Endothelial cell of umbilical vein (primary cell): ENCODE measurements at regions not wholly inside any gene's neighbourhood (a gene's known extent, or its start where the extent isn't known, plus 50 kb on each side); places are given as distances from the start of the nearest gene placed in this dataset.

Source experiments
- BruUV-seq: library from RNA; stranded (reverse); fragments of 400-500 nt; replicated peaks from 2 replicates; lab custom pipeline; 2021; lab: Mats Ljungman, UMichigan
- CTCF ChIA-PET: fragments of 300-600, 350-600 bp; sonication (Branson Sonifier 250); formaldehyde crosslinking; loops from one replicate; lab custom pipeline; 2021; ENCODE audit warnings: antibody characterized with exemption, inconsistent platforms; lab: Charles Lee
- POLR2A ChIA-PET: fragments of 300-600, 350-600 bp; sonication (Branson Sonifier 250); formaldehyde crosslinking; loops from one replicate; lab custom pipeline; 2021; ENCODE audit warnings: antibody characterized with exemption, inconsistent platforms; lab: Charles Lee
- DNase-seq: peaks from one replicate; pipeline ENCODE4 v3.0.0-alpha.2; 2011; ENCODE audit warnings: low read depth, low spot score
- FAIRE-seq: peaks from 2 replicates; lab custom pipeline; 2011; peaks lifted over from hg19 to GRCh38; lab: Jason Lieb, UNC
- H2AFZ ChIP-seq: 2 replicates; pipeline ENCODE4 v1.6.0; 2012; ENCODE audit warnings: low read depth, low read length, control low read depth, inconsistent platforms
- H3K27ac ChIP-seq: 2 replicates; pipeline ENCODE4 v1.5.1; 2011; ENCODE audit warnings: low read depth, mild to moderate bottlenecking, control low read depth, low read length, moderate library complexity; ENCODE audit not compliant: insufficient read depth
- H3K27me3 ChIP-seq, 2 experiments: 2 replicates each; pipeline versions ENCODE4 v1.6.0 to v1.6.1; 2011; ENCODE audit warnings: low read length in 2 of 2, mixed read lengths in 1 of 2; ENCODE audit not compliant: control insufficient read depth in 2 of 2, insufficient read depth in 2 of 2
- H3K36me3 ChIP-seq, 2 experiments: 2 replicates in 1 of 2; 3 replicates in 1 of 2; pipeline ENCODE4 v1.5.1; 2011; ENCODE audit warnings: low read length in 2 of 2, mild to moderate bottlenecking in 1 of 2, moderate library complexity in 1 of 2; ENCODE audit not compliant: control insufficient read depth in 2 of 2, insufficient read depth in 2 of 2; ENCODE audit errors: extremely low read depth in 1 of 2
- H3K4me1 ChIP-seq: 3 replicates; pipeline ENCODE4 v1.5.1; 2011; ENCODE audit warnings: mild to moderate bottlenecking, low read length; ENCODE audit not compliant: control insufficient read depth, insufficient read depth; ENCODE audit errors: extremely low read depth
- H3K4me2 ChIP-seq: 2 replicates; pipeline ENCODE4 v1.6.1; 2011; ENCODE audit warnings: low read length, control low read depth, mixed read lengths; ENCODE audit not compliant: insufficient read depth
- H3K4me3 ChIP-seq, 3 experiments: fragments of 200-600 bp in 1 of 3; sonication (generic), shearing (Covaris generic) in 1 of 3; replicated peaks in 1 of 3; 2 replicates each; pipeline ENCODE4 v1.5.1; 2011 to 2016; ENCODE audit warnings: control low read depth in 3 of 3, low read length in 3 of 3, mild to moderate bottlenecking in 2 of 3, inconsistent platforms in 1 of 3, low read depth in 1 of 3, moderate library complexity in 1 of 3; ENCODE audit not compliant: insufficient read depth in 1 of 3
- H3K79me2 ChIP-seq: 2 replicates; pipeline ENCODE4 v1.6.0; 2012; ENCODE audit warnings: low read length, inconsistent platforms; ENCODE audit not compliant: control insufficient read depth, insufficient read depth
- H3K9ac ChIP-seq: replicated peaks from 2 replicates; pipeline ENCODE3; 2011; ENCODE audit warnings: low read length, control low read depth; ENCODE audit not compliant: insufficient read depth; ENCODE audit errors: extremely low read depth
- H3K9me1 ChIP-seq: replicated peaks from 3 replicates; pipeline ENCODE4 v1.6.0; 2011; ENCODE audit warnings: mild to moderate bottlenecking, low read length; ENCODE audit not compliant: control insufficient read depth, insufficient read depth; ENCODE audit errors: extremely low read depth
- H3K9me3 ChIP-seq: replicated peaks from 2 replicates; pipeline ENCODE4 v1.5.1; 2012; ENCODE audit warnings: low read length, inconsistent platforms; ENCODE audit not compliant: control insufficient read depth, insufficient read depth
- H4K20me1 ChIP-seq: replicated peaks from 2 replicates; pipeline ENCODE3; 2011; ENCODE audit warnings: mild to moderate bottlenecking, low read length; ENCODE audit not compliant: control insufficient read depth, insufficient read depth; ENCODE audit errors: extremely low read depth
- EZH2 ChIP-seq: IDR thresholded peaks from 2 replicates; pipeline ENCODE4 v1.6.1; 2012; ENCODE audit warnings: borderline replicate concordance, low read depth, mild to moderate bottlenecking, moderate library complexity, low read length, inconsistent platforms; ENCODE audit not compliant: severe bottlenecking
- FOS ChIP-seq: IDR thresholded peaks from 2 replicates; pipeline ENCODE4 v1.6.1; 2011; ENCODE audit warnings: mild to moderate bottlenecking, low read length, moderate library complexity, borderline replicate concordance; ENCODE audit not compliant: insufficient read depth
- GATA2 ChIP-seq: IDR thresholded peaks from 2 replicates; pipeline ENCODE4 v1.7.0; 2011; ENCODE audit warnings: low read depth, mild to moderate bottlenecking, moderate library complexity, mixed read lengths, low read length; ENCODE audit not compliant: insufficient read length, insufficient read depth
- JUN ChIP-seq: IDR thresholded peaks from 2 replicates; pipeline ENCODE4 v1.6.1; 2011; ENCODE audit warnings: borderline replicate concordance, low read depth; ENCODE audit not compliant: insufficient read length, insufficient read depth
- MYC ChIP-seq: IDR thresholded peaks from one replicate; pipeline ENCODE4 v1.6.1; 2011; ENCODE audit warnings: mild to moderate bottlenecking, low read depth, low read length
- POLR2A ChIP-seq: IDR thresholded peaks from 2 replicates; pipeline ENCODE4 v1.6.1; 2012; ENCODE audit warnings: low read depth, mild to moderate bottlenecking, control low read depth, low read length
- POLR2AphosphoS5 ChIP-seq: IDR thresholded peaks from 2 replicates; pipeline ENCODE4 v1.6.1; 2012; ENCODE audit warnings: low read depth, mild to moderate bottlenecking, control low read depth, low read length, moderate library complexity; ENCODE audit not compliant: insufficient read depth
- dilution Hi-C: fragments of 300-500 bp; cut with MboI; formaldehyde crosslinking; loops from one replicate; pipeline ENCODE4 v1.15.0; 2019; ENCODE audit warnings: low sequenced_read_pairs; ENCODE audit not compliant: extremely low pct_ligation_motif_present
- intact Hi-C: fragments of 100-400 bp; cut with micrococcal nuclease; formaldehyde crosslinking; loops from one replicate; pipeline ENCODE4 v1.10.0; 2022
- TF ChIP-seq, protein P1 (sequence below), 2 donors: IDR thresholded peaks; 1 replicate in 1 of 2; 2 replicates in 1 of 2; pipeline ENCODE4 v1.5.1; 2011; ENCODE audit warnings: low read length in 2 of 2, mild to moderate bottlenecking in 2 of 2, moderate library complexity in 2 of 2, control low read depth in 1 of 2, inconsistent platforms in 1 of 2, low read depth in 1 of 2; ENCODE audit not compliant: insufficient read depth in 1 of 2; ENCODE audit errors: extremely low read depth in 1 of 2

DNA sequence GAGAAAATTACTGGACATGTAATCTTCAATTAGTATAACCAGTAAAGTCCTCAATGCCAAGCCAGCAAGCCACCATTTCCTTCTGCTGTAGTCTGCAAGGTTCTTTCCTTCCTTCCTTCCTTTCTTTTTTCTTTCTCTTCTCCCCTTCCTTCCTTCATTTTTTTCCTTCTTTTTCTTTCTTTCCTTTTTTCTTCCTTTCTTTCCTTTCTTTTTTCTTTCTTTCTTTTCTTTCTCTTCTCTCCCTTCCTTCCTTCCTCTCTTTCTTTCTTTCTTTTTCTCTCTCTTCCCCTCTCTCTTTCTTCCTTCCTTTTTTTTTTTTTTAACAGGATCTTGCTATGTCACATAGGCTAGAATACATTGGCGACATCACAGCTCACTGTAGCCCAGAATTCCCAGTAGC is 369.8 kb downstream of the SEMA3D start:
- Histone ChIP-seq H2AFZ (no peak overlapping the region), H3K9ac (no peak overlapping the region), H3K79me2 (no peaks in the 10 kb centered on the region), H3K27ac (no peak overlapping the region), H3K27me3 (no peaks in the 10 kb centered on the region), H3K9me1 (no peaks in the 10 kb centered on the region), H3K4me3 (no peak overlapping the region), H3K4me1 (no peaks in the 10 kb centered on the region), H3K9me3 (no peaks in the 10 kb centered on the region), H3K36me3 (no peaks in the 10 kb centered on the region), H3K4me2 (no peak overlapping the region), H4K20me1 (no peaks in the 10 kb centered on the region)
- ChIA-PET POLR2A (no interaction called here), CTCF (no interaction called here)
- no TSS peak for BruUV-seq
- FAIRE-seq (no peak), DNase-seq (no peak)
- intact Hi-C loops (no loop called here), dilution Hi-C loops (no loop called here)
- no peak for TF ChIP-seq POLR2AphosphoS5
- no peak for TF ChIP-seq MYC
- no peak for TF ChIP-seq EZH2
- TF ChIP-seq FOS = no peak
- TF ChIP-seq, protein P1, sequence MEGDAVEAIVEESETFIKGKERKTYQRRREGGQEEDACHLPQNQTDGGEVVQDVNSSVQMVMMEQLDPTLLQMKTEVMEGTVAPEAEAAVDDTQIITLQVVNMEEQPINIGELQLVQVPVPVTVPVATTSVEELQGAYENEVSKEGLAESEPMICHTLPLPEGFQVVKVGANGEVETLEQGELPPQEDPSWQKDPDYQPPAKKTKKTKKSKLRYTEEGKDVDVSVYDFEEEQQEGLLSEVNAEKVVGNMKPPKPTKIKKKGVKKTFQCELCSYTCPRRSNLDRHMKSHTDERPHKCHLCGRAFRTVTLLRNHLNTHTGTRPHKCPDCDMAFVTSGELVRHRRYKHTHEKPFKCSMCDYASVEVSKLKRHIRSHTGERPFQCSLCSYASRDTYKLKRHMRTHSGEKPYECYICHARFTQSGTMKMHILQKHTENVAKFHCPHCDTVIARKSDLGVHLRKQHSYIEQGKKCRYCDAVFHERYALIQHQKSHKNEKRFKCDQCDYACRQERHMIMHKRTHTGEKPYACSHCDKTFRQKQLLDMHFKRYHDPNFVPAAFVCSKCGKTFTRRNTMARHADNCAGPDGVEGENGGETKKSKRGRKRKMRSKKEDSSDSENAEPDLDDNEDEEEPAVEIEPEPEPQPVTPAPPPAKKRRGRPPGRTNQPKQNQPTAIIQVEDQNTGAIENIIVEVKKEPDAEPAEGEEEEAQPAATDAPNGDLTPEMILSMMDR (IDR thresholded peaks at IDR 0.05; ENCODE audit: extremely low read depth in 1 of 2, insufficient read depth in 1 of 2, low read depth in 1 of 2, low read length in 2 of 2) = no peak
- TF ChIP-seq POLR2A = no peak
- TF ChIP-seq GATA2 = no peak

DNA sequence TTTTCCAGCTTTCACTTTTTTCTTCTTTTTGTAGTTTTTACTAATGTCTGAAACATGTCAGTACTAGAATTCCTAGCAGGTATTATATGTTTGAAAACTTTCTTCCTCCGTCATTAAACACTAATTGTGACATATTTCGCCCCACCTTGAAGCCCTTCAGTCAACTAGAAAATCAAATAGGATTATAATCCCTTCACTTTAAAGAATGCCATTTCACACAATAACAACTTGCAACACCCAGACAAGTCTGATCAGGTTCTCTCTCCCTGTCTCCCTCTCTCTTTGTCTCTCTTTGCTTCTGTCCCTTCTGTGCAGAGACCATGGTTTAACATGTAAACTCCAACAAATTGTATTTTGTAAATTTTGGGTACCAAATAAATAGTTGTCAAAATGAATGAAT is 373.5 kb downstream of the SEMA3D start:
- dilution Hi-C loops = no loop called here
- POLR2A ChIA-PET = no interaction called here
- no peaks in the 10 kb centered on the region for H3K9me1 ChIP-seq
- no peaks in the 10 kb centered on the region for H3K27me3 ChIP-seq
- CTCF ChIA-PET = no interaction called here
- intact Hi-C loops = no loop called here
- DNase-seq = no peak
- H2AFZ ChIP-seq = no peak overlapping the region
- no peaks in the 10 kb centered on the region for H3K4me1 ChIP-seq
- H4K20me1 ChIP-seq = no peaks in the 10 kb centered on the region
- no peaks in the 10 kb centered on the region for H3K79me2 ChIP-seq
- TF ChIP-seq JUN (no peak), POLR2AphosphoS5 (no peak)
- no peaks in the 10 kb centered on the region for H3K36me3 ChIP-seq
- H3K4me3 ChIP-seq = no peak overlapping the region
- FAIRE-seq = no peak
- H3K27ac ChIP-seq = no peak overlapping the region
- no peaks in the 10 kb centered on the region for H3K9me3 ChIP-seq
- H3K4me2 ChIP-seq = no peak overlapping the region
- no peak overlapping the region for H3K9ac ChIP-seq
- no TSS peak for BruUV-seq
